H1 (cell line): ENCODE measurements at regions not wholly inside any gene's neighbourhood (a gene's known extent, or its start where the extent isn't known, plus 50 kb on each side); places are given as distances from the start of the nearest gene placed in this dataset.

ENCODE experiments used
- BACH1 ChIP-seq: IDR thresholded peaks from 2 replicates; pipeline ENCODE4 v1.6.1; 2012; ENCODE audit warnings: low read length, improper control_type of control experiment
- CEBPB ChIP-seq: IDR thresholded peaks from 2 replicates; pipeline ENCODE4 v1.6.1; 2012; ENCODE audit warnings: low read depth, low read length
- CHD2 ChIP-seq: IDR thresholded peaks from 2 replicates; pipeline ENCODE4 v1.6.1; 2012; ENCODE audit warnings: low read length, improper control_type of control experiment
- EP300 ChIP-seq, 2 experiments: IDR thresholded peaks; 1 replicate in 1 of 2; 2 replicates in 1 of 2; pipeline ENCODE4 v1.6.1; 2011 to 2012; ENCODE audit warnings: low read depth in 2 of 2, low read length in 2 of 2, mild to moderate bottlenecking in 2 of 2, borderline replicate concordance in 1 of 2, inconsistent platforms in 1 of 2, moderate library complexity in 1 of 2
- GTF2F1 ChIP-seq: IDR thresholded peaks from 2 replicates; pipeline ENCODE4 v1.6.1; 2012; ENCODE audit warnings: low read depth, low read length, improper control_type of control experiment, borderline replicate concordance
- JUND ChIP-seq: IDR thresholded peaks from 2 replicates; pipeline ENCODE4 v1.6.1; 2011; ENCODE audit warnings: mild to moderate bottlenecking, improper control_type of control experiment, low read length
- KDM4A ChIP-seq: IDR thresholded peaks from one replicate; pipeline ENCODE4 v1.7.1; 2012; ENCODE audit warnings: low read depth, mild to moderate bottlenecking, moderate library complexity, low read length, inconsistent platforms; ENCODE audit not compliant: severe bottlenecking
- MAFK ChIP-seq: IDR thresholded peaks from 2 replicates; pipeline ENCODE4 v1.6.1; 2012; ENCODE audit warnings: low read depth, mild to moderate bottlenecking, improper control_type of control experiment, low read length
- NRF1 ChIP-seq: IDR thresholded peaks from 2 replicates; pipeline ENCODE4 v1.6.1; 2011; ENCODE audit warnings: mild to moderate bottlenecking, low read depth, low read length, improper control_type of control experiment
- POLR2A ChIP-seq, 2 experiments: IDR thresholded peaks; 1 replicate in 1 of 2; 2 replicates in 1 of 2; pipeline ENCODE4 v1.6.1; 2011; ENCODE audit warnings: low read depth in 2 of 2, low read length in 2 of 2, mild to moderate bottlenecking in 2 of 2; ENCODE audit errors: control extremely low read depth in 1 of 2
- RFX5 ChIP-seq: IDR thresholded peaks from 2 replicates; pipeline ENCODE4 v1.6.1; 2011; ENCODE audit warnings: low read depth, low read length, improper control_type of control experiment, borderline replicate concordance
- TEAD4 ChIP-seq: IDR thresholded peaks from 2 replicates; pipeline ENCODE4 v1.6.1; 2012; ENCODE audit warnings: low read depth, low read length, inconsistent platforms, mixed read lengths
- YY1 ChIP-seq: IDR thresholded peaks from 2 replicates; pipeline ENCODE4 v1.6.1; 2011; ENCODE audit warnings: low read depth, mild to moderate bottlenecking, low read length
- TF ChIP-seq, protein P1 (sequence below): fragments of 300-600 bp; sonication (generic); IDR thresholded peaks from 2 replicates; pipeline ENCODE4 v1.7.1; 2012; ENCODE audit warnings: low read length, moderate library complexity, mild to moderate bottlenecking, inconsistent platforms; ENCODE audit not compliant: insufficient replicate concordance

DNA sequence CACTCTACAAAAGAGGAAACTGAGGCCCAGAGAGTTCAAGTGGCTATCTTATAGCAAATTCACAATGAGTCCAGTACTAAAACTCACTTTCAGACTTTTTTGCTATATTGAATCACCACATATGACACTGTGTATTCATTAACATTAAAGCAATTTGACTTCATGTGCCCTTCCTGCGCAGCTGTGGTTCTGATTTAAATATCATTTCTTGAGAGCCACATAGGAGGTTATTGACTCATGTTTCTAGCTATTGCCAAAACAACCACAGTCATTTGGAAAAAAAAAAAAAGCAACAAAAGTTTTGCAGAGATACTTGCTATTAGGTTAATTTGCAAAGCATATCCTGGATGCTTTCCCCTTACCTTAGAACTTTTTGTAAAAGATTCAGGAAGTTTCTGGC lies 341.2 kb downstream of the PIK3C3 start (continued):
- TF ChIP-seq, protein P1, sequence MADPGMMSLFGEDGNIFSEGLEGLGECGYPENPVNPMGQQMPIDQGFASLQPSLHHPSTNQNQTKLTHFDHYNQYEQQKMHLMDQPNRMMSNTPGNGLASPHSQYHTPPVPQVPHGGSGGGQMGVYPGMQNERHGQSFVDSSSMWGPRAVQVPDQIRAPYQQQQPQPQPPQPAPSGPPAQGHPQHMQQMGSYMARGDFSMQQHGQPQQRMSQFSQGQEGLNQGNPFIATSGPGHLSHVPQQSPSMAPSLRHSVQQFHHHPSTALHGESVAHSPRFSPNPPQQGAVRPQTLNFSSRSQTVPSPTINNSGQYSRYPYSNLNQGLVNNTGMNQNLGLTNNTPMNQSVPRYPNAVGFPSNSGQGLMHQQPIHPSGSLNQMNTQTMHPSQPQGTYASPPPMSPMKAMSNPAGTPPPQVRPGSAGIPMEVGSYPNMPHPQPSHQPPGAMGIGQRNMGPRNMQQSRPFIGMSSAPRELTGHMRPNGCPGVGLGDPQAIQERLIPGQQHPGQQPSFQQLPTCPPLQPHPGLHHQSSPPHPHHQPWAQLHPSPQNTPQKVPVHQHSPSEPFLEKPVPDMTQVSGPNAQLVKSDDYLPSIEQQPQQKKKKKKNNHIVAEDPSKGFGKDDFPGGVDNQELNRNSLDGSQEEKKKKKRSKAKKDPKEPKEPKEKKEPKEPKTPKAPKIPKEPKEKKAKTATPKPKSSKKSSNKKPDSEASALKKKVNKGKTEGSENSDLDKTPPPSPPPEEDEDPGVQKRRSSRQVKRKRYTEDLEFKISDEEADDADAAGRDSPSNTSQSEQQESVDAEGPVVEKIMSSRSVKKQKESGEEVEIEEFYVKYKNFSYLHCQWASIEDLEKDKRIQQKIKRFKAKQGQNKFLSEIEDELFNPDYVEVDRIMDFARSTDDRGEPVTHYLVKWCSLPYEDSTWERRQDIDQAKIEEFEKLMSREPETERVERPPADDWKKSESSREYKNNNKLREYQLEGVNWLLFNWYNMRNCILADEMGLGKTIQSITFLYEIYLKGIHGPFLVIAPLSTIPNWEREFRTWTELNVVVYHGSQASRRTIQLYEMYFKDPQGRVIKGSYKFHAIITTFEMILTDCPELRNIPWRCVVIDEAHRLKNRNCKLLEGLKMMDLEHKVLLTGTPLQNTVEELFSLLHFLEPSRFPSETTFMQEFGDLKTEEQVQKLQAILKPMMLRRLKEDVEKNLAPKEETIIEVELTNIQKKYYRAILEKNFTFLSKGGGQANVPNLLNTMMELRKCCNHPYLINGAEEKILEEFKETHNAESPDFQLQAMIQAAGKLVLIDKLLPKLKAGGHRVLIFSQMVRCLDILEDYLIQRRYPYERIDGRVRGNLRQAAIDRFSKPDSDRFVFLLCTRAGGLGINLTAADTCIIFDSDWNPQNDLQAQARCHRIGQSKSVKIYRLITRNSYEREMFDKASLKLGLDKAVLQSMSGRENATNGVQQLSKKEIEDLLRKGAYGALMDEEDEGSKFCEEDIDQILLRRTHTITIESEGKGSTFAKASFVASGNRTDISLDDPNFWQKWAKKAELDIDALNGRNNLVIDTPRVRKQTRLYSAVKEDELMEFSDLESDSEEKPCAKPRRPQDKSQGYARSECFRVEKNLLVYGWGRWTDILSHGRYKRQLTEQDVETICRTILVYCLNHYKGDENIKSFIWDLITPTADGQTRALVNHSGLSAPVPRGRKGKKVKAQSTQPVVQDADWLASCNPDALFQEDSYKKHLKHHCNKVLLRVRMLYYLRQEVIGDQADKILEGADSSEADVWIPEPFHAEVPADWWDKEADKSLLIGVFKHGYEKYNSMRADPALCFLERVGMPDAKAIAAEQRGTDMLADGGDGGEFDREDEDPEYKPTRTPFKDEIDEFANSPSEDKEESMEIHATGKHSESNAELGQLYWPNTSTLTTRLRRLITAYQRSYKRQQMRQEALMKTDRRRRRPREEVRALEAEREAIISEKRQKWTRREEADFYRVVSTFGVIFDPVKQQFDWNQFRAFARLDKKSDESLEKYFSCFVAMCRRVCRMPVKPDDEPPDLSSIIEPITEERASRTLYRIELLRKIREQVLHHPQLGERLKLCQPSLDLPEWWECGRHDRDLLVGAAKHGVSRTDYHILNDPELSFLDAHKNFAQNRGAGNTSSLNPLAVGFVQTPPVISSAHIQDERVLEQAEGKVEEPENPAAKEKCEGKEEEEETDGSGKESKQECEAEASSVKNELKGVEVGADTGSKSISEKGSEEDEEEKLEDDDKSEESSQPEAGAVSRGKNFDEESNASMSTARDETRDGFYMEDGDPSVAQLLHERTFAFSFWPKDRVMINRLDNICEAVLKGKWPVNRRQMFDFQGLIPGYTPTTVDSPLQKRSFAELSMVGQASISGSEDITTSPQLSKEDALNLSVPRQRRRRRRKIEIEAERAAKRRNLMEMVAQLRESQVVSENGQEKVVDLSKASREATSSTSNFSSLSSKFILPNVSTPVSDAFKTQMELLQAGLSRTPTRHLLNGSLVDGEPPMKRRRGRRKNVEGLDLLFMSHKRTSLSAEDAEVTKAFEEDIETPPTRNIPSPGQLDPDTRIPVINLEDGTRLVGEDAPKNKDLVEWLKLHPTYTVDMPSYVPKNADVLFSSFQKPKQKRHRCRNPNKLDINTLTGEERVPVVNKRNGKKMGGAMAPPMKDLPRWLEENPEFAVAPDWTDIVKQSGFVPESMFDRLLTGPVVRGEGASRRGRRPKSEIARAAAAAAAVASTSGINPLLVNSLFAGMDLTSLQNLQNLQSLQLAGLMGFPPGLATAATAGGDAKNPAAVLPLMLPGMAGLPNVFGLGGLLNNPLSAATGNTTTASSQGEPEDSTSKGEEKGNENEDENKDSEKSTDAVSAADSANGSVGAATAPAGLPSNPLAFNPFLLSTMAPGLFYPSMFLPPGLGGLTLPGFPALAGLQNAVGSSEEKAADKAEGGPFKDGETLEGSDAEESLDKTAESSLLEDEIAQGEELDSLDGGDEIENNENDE = no peak
- TF ChIP-seq JUND (no peak), TEAD4 (no peak), POLR2A (IDR thresholded peaks at IDR 0.05; ENCODE audit: control extremely low read depth in 1 of 2, low read depth in 2 of 2, low read length in 2 of 2) (no peak), GTF2F1 (no peak), YY1 (no peak), KDM4A (no peak), RFX5 (no peak), NRF1 (no peak), MAFK (no peak), CEBPB (no peak), BACH1 (no peak), CHD2 (no peak), EP300 (IDR thresholded peaks at IDR 0.05; ENCODE audit: borderline replicate concordance in 1 of 2, low read depth in 2 of 2, low read length in 2 of 2) (no peak)
